B cell (primary cell): ENCODE measurements at regions not wholly inside any gene's neighbourhood (a gene's known extent, or its start where the extent isn't known, plus 50 kb on each side); places are given as distances from the start of the nearest gene placed in this dataset.
"Not testable (repeated sequence)": the region's sequence is repeated elsewhere in the genome, so short reads cannot be mapped to it uniquely, and the experiment has no call there.

Source experiments
- ATAC-seq: fragments of 200-7000 bp; cut with Tn5 transposase; one replicate; pipeline ENCODE4 v1.10.0; 2021; ENCODE audit warnings: low read depth, mild to moderate bottlenecking, moderate number of reproducible peaks, moderate library complexity
- CTCF ChIA-PET: fragments of 350-600 bp; sonication (Branson Sonifier 250); formaldehyde crosslinking; loops from one replicate; lab custom pipeline; 2021; ENCODE audit warnings: antibody characterized with exemption, inconsistent platforms; lab: Charles Lee
- POLR2A ChIA-PET: fragments of 350-600 bp; sonication (Branson Sonifier 250); formaldehyde crosslinking; loops from one replicate; lab custom pipeline; 2021; ENCODE audit warnings: antibody characterized with exemption; lab: Charles Lee
- DNase-seq: peaks from one replicate; pipeline ENCODE4 v3.0.0; 2013
- H2AFZ ChIP-seq: 2 replicates; pipeline ENCODE4 v1.6.1; 2012; ENCODE audit warnings: mild to moderate bottlenecking, low read depth, low read length; ENCODE audit not compliant: insufficient read depth, poor library complexity, severe bottlenecking
- H3K27ac ChIP-seq, 2 donors: 1 replicate in 1 of 2; 2 replicates in 1 of 2; pipeline ENCODE4 v1.5.1; 2012 to 2013; ENCODE audit warnings: low read length in 2 of 2, mild to moderate bottlenecking in 2 of 2, moderate library complexity in 1 of 2
- H3K27me3 ChIP-seq, 4 experiments: fragments of 200-600 bp in 1 of 4; sonication (generic) in 1 of 4; replicated peaks in 1 of 4; 1 replicate in 2 of 4; 2 replicates in 2 of 4; pipeline versions ENCODE4 v1.6.1 to v1.7.0; 2013 to 2016; ENCODE audit warnings: low read length in 3 of 4, mild to moderate bottlenecking in 2 of 4, mixed read lengths in 1 of 4, moderate library complexity in 1 of 4; ENCODE audit not compliant: insufficient read depth in 4 of 4, control insufficient read depth in 3 of 4; ENCODE audit errors: control extremely low read depth in 1 of 4
- H3K36me3 ChIP-seq, 2 experiments: replicated peaks in 1 of 2; 1 replicate in 1 of 2; 2 replicates in 1 of 2; pipeline versions ENCODE4 v1.6.1 to v1.7.1; 2013; ENCODE audit warnings: low read length in 1 of 2; ENCODE audit not compliant: insufficient read depth in 2 of 2, control insufficient read depth in 1 of 2; ENCODE audit errors: control extremely low read depth in 1 of 2, extremely low read depth in 1 of 2
- H3K4me1 ChIP-seq, 2 donors: fragments of 200-600 bp in 1 of 2; sonication (generic) in 1 of 2; 1 replicate in 1 of 2; 2 replicates in 1 of 2; pipeline versions ENCODE4 v1.5.1 to v1.6.1; 2013 to 2017; ENCODE audit warnings: low read length in 2 of 2; ENCODE audit not compliant: control insufficient read depth in 2 of 2, insufficient read depth in 2 of 2
- H3K4me2 ChIP-seq: replicated peaks from 2 replicates; pipeline ENCODE3; 2012; ENCODE audit warnings: mild to moderate bottlenecking, low read depth, low read length; ENCODE audit not compliant: poor library complexity, severe bottlenecking
- H3K4me3 ChIP-seq, 5 experiments: fragments of 200-600 bp in 1 of 5; sonication (generic) in 1 of 5; 1 replicate in 3 of 5; 2 replicates in 2 of 5; pipeline versions ENCODE4 v1.5.1 to v1.7.0; 2011 to 2016; ENCODE audit warnings: low read length in 4 of 5, mild to moderate bottlenecking in 4 of 5, low read depth in 2 of 5, control low read depth in 1 of 5, moderate library complexity in 1 of 5; ENCODE audit not compliant: insufficient read depth in 1 of 5; ENCODE audit errors: control extremely low read depth in 1 of 5, extremely low read depth in 1 of 5
- H3K79me2 ChIP-seq: fragments of 200-600 bp; sonication (generic); one replicate; pipeline ENCODE4 v1.6.0; 2016; ENCODE audit warnings: low read length; ENCODE audit not compliant: control insufficient read depth, insufficient read depth
- H3K9ac ChIP-seq: fragments of 200-600 bp; sonication (generic); 2 replicates; pipeline ENCODE4 v1.6.1; 2017; ENCODE audit warnings: mild to moderate bottlenecking, low read length, moderate library complexity
- H3K9me3 ChIP-seq, 3 donors: one replicate each; pipeline versions ENCODE4 v1.6.1 to v1.7.1; 2013; ENCODE audit warnings: low read length in 2 of 3; ENCODE audit not compliant: control insufficient read depth in 2 of 3, insufficient read depth in 1 of 3; ENCODE audit errors: control extremely low read depth in 1 of 3
- H4K20me1 ChIP-seq: 2 replicates; pipeline ENCODE4 v1.6.0; 2012; ENCODE audit warnings: mild to moderate bottlenecking, low read length; ENCODE audit not compliant: insufficient read depth, control insufficient read depth, poor library complexity, severe bottlenecking
- H3K27ac Mint-ChIP-seq: one replicate; pipeline ENCODE4 v1.8.0; 2021; ENCODE audit warnings: mixed read lengths
- H3K27me3 Mint-ChIP-seq: one replicate; pipeline ENCODE4 v1.8.0; 2021; ENCODE audit warnings: mixed read lengths
- H3K4me1 Mint-ChIP-seq: one replicate; pipeline ENCODE4 v1.8.0; 2021; ENCODE audit warnings: mixed read lengths
- H3K4me3 Mint-ChIP-seq: one replicate; pipeline ENCODE4 v1.8.0; 2021; ENCODE audit warnings: mixed read lengths
- H3K9me3 Mint-ChIP-seq: one replicate; pipeline ENCODE4 v1.8.0; 2022; ENCODE audit warnings: mixed read lengths; ENCODE audit not compliant: insufficient read depth
- CTCF ChIP-seq: fragments of 200-600 bp; IDR thresholded peaks from one replicate; pipeline ENCODE4 v1.8.0; 2022; ENCODE audit warnings: antibody characterized with exemption, mild to moderate bottlenecking
- EZH2 ChIP-seq: IDR thresholded peaks from 2 replicates; pipeline ENCODE4 v1.6.1; 2012; ENCODE audit warnings: borderline replicate concordance, low read depth, mild to moderate bottlenecking, moderate library complexity, low read length; ENCODE audit not compliant: insufficient read depth, poor library complexity, severe bottlenecking
- WGBS: methylation state at CpG from one replicate; pipeline ENCODE4 v1.1.5; 2013; ENCODE audit warnings: missing lambda C conversion rate; ENCODE audit not compliant: insufficient coverage; 5-methylcytosine and 5-hydroxymethylcytosine counted together
- intact Hi-C: fragments of 100-400 bp; cut with micrococcal nuclease; formaldehyde crosslinking; loops from one replicate; pipeline ENCODE4 v1.10.0; 2022

- no peak overlapping the region for H3K27ac Mint-ChIP-seq
- Histone ChIP-seq H3K79me2 (no peaks in the 10 kb centered on the region), H3K27ac (no peak overlapping the region), H3K9ac (no peak overlapping the region), H3K4me2 (no peak overlapping the region), H3K9me3 (peaks cover 0 to 1% (median 0%) of the 10 kb centered on the region in 3 donors), H3K36me3 (no peaks in the 10 kb centered on the region), H3K4me3 (no peak overlapping the region), H4K20me1 (no peaks in the 10 kb centered on the region), H3K27me3 (peaks cover 0 to 14% (median 2%) of the 10 kb centered on the region in 4 experiments), H2AFZ (no peak overlapping the region), H3K4me1 (no peaks in the 10 kb centered on the region)
- ATAC-seq: no peak
- H3K4me1 Mint-ChIP-seq: no peaks in the 10 kb centered on the region
- H3K27me3 Mint-ChIP-seq: peaks cover 25% of the 10 kb centered on the region
- TF ChIP-seq CTCF (no peak), EZH2 (no peak)
- ChIA-PET CTCF (no interaction called here), POLR2A (no interaction called here)
- intact Hi-C loops: no loop called here
- no peaks in the 10 kb centered on the region for H3K9me3 Mint-ChIP-seq
- WGBS: no CpG with 5 or more reads among the region's 3 CpGs
- no peak for DNase-seq
- H3K4me3 Mint-ChIP-seq: no peak overlapping the region
Measured at GRCh38 chr3:88480822-88481221, 331.1 kb downstream of the C3orf38 start.

GRCh38 chr3:88485001-88485400 is 335.2 kb downstream of the C3orf38 start:
- no peaks in the 10 kb centered on the region for H3K9me3 Mint-ChIP-seq
- intact Hi-C loops: no loop called here
- no peak overlapping the region for H3K27ac Mint-ChIP-seq
- H3K4me1 Mint-ChIP-seq: no peaks in the 10 kb centered on the region
- H4K20me1 ChIP-seq: no peaks in the 10 kb centered on the region
- no peaks in the 10 kb centered on the region for H3K79me2 ChIP-seq
- H3K27ac ChIP-seq: no peak overlapping the region
- ATAC-seq (no peak), DNase-seq (no peak)
- H3K27me3 ChIP-seq: peaks cover 0 to 14% (median 2%) of the 10 kb centered on the region in 4 experiments
- no peak overlapping the region for H3K4me3 ChIP-seq
- H3K9me3 ChIP-seq: peaks cover 0 to 1% (median 0%) of the 10 kb centered on the region in 3 donors
- H3K36me3 ChIP-seq: no peaks in the 10 kb centered on the region
- no peaks in the 10 kb centered on the region for H3K4me1 ChIP-seq
- CTCF ChIA-PET: no interaction called here
- peaks cover 25% of the 10 kb centered on the region for H3K27me3 Mint-ChIP-seq
- H3K4me2 ChIP-seq: no peak overlapping the region
- H3K9ac ChIP-seq: no peak overlapping the region
- H2AFZ ChIP-seq: no peak overlapping the region
- POLR2A ChIA-PET: no interaction called here
- no peak overlapping the region for H3K4me3 Mint-ChIP-seq
- TF ChIP-seq EZH2: no peak
- no peak for TF ChIP-seq CTCF

GRCh38 chr3:88508818-88509217 is 359.1 kb downstream of the C3orf38 start:
- H3K4me1 ChIP-seq, H3K9me3 ChIP-seq, H3K27ac ChIP-seq, H3K4me3 Mint-ChIP-seq, H3K27me3 ChIP-seq, DNase-seq, H3K4me3 ChIP-seq, H4K20me1 ChIP-seq, H3K4me1 Mint-ChIP-seq, H3K4me2 ChIP-seq, intact Hi-C loops, H3K36me3 ChIP-seq, H2AFZ ChIP-seq, H3K9ac ChIP-seq, H3K27ac Mint-ChIP-seq, ATAC-seq, POLR2A ChIA-PET, CTCF ChIA-PET, H3K27me3 Mint-ChIP-seq, H3K79me2 ChIP-seq, H3K9me3 Mint-ChIP-seq: not testable (repeated sequence)
- 97% methylated on average over 12 of the region's 15 CpGs for WGBS
